GDM1 (cell line): ENCODE measurements at regions not wholly inside any gene's neighbourhood (a gene's known extent, or its start where the extent isn't known, plus 50 kb on each side); places are given as distances from the start of the nearest gene placed in this dataset.
"Not testable (repeated sequence)": the region's sequence is repeated elsewhere in the genome, so short reads cannot be mapped to it uniquely, and the experiment has no call there.

Experiments used
- DNase-seq: peaks from one replicate; lab custom pipeline; 2025; lab: John Stamatoyannopoulos, UW

DNA sequence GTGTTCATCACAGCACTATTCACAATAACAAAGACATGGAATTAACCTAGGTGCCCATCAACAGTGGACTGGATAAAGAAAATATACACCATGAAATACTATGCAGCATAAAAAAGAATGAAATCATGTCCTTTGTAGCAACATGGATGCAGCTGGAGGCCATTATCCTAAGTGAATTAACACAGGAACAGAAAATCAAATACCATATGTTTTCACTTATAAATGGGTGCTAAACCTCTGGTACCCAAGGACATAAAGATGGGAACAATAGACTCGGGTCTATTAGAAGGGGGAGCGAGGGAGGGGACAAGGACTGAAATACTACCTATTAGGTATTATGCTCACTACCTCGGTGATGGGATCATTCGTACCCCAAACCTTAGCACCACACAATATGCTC is 66.4 kb upstream of the PTPN13 start:
- not testable (repeated sequence) for DNase-seq

- DNase-seq = no peak
These were observed 64.7 kb upstream of the PTPN13 start for GRCh38 chr4:86529436-86529835.

DNA sequence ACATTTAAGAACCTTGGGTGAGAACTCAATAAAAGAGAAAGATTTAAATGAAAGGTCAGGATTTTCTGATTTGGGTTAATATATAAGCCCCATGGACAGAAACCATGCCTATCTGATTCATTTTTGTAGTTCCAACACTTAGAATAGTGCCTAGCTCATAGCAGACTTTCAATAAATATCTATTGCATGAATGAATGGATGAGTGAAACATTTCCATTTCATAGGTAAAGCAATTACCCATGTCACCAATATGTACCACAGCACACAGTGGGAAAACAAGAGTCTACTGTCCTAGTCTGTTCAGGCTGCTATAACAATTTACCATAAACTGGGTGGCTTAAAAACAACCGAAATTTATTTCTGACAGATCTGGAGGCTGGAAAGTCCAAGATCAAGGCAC is 63.9 kb upstream of the PTPN13 start:
- no peak for DNase-seq

DNA sequence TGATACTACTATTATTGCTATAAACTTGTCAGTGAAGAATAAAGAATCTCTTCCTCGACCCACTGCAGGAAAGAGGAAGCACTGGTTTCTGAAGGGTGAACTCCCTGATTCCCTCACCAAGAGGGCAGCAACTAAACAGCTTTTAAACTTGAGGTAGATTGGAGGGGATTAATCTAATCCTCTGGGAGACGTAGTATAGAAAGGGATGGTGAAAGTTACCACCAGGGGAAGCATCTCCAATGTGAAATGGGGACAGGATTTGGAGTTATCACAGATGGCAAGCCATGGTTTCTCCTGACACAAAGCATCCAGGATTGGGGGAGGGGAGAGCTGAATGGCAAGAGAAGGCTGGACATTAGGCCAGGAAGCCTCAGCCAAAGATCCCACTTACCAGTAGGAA is 62.7 kb upstream of the PTPN13 start:
- no peak for DNase-seq

GRCh38 chr4:86532851-86533250 is 61.3 kb upstream of the PTPN13 start:
- DNase-seq = no peak

DNA sequence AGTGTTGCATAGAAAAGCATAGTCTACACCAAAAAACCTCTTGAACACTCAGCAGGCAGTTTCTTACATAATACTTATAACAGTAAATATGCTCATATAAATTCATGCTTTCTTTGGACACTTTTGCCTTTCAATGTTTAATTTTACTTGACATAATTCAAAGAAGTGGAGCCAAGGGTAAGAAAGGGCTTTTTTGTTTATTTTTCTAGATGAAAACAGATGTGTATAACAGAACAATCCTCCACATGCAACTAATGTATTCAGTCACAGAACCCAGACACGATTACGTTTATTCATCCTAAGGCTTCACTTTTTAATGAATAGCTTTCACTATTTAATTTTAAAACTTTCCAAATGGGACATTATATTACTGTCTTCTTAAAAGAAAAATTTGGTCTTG is 58.0 kb upstream of the PTPN13 start:
- DNase-seq = no peak

GRCh38 chr4:86542319-86543027 is 51.6 kb upstream of the PTPN13 start:
- no peak for DNase-seq

- DNase-seq = no peak
These were observed 51.0 kb upstream of the PTPN13 start for GRCh38 chr4:86543080-86543479.

DNA sequence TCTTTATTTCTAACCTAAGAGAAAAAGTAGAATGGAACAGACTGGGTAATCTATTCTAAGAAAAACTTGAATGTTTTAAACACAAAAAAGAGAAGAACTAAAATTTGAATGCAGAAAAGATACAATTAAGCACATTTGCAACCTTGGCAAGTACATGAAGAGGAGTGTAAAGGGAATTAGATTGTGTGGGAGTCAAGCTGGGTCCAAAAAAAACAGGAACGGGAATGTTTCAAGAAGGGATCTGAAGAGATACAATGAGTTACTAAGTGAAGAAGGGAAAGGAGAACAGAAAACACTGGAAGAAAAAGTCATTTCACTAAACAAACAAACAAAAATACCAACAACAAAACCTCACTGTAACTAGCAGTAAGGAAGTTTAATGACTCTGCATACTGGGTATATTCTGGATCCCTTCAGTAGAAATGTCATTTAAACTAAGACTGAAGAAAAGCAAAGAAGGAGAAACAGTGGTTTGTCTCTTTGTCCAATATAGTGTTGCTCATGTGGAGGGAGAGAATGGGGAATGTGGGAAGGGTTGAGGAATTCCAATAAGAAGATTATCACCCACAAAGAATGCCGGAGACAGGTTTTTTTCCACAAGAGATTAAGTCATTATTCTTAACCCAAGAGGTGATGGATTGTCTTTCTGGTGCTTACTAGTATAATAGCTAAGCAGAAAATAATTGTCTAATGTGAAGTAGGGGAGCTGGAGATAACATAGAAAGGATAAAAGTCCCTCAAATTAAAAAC is 50.4 kb upstream of the PTPN13 start:
- no peak for DNase-seq

GRCh38 chr4:86544310-86544966 is 49.7 kb upstream of the PTPN13 start:
- no peak for DNase-seq
